Eye (tissue), 1 donor: ENCODE measurements at regions not wholly inside any gene's neighbourhood (a gene's known extent, or its start where the extent isn't known, plus 50 kb on each side); places are given as distances from the start of the nearest gene placed in this dataset.

ENCODE experiments used
- DNase-seq: peaks from one replicate; pipeline ENCODE4 v3.0.0-alpha.2; 2015

- DNase-seq: no peak
Observed at GRCh38 chr9:87211669-87212068, 264.4 kb upstream of the GAS1 start.

- DNase-seq: peak; percentile 39
Observed at GRCh38 chr9:87212605-87213021, 265.3 kb upstream of the GAS1 start.

GRCh38 chr9:87213948-87214347 is 266.6 kb upstream of the GAS1 start:
- no peak for DNase-seq

- DNase-seq: no peak
Observed at GRCh38 chr9:87214991-87215390, 267.7 kb upstream of the GAS1 start.

GRCh38 chr9:87216036-87216435 is 268.7 kb upstream of the GAS1 start:
- DNase-seq: no peak

- no peak for DNase-seq
Observed at GRCh38 chr9:87216897-87217455, 269.7 kb upstream of the GAS1 start.

- no peak for DNase-seq
Observed at GRCh38 chr9:87223392-87224246, 274.0 kb upstream of the DAPK1 start.

- no peak for DNase-seq
Observed at GRCh38 chr9:87226896-87227295, 270.8 kb upstream of the DAPK1 start.

- no peak for DNase-seq
Observed at GRCh38 chr9:87227456-87227855, 270.2 kb upstream of the DAPK1 start.

- DNase-seq: no peak
Observed at GRCh38 chr9:87229108-87229507, 268.6 kb upstream of the DAPK1 start.

GRCh38 chr9:87233431-87233830 is 264.2 kb upstream of the DAPK1 start:
- DNase-seq: no peak

- peak; percentile 48 for DNase-seq
Observed at GRCh38 chr9:87233899-87234455, 263.7 kb upstream of the DAPK1 start.

GRCh38 chr9:87234854-87235253 is 262.8 kb upstream of the DAPK1 start:
- DNase-seq: no peak

GRCh38 chr9:87236546-87236945 is 261.1 kb upstream of the DAPK1 start:
- DNase-seq: no peak

- peak; percentile 35 for DNase-seq
Observed at GRCh38 chr9:87237336-87237735, 260.3 kb upstream of the DAPK1 start.

- peak; percentile 56 for DNase-seq
Observed at GRCh38 chr9:87238545-87238944, 259.1 kb upstream of the DAPK1 start.

- DNase-seq: no peak
Observed at GRCh38 chr9:87239312-87239711, 258.4 kb upstream of the DAPK1 start.

- no peak for DNase-seq
Observed at GRCh38 chr9:87243602-87244001, 254.1 kb upstream of the DAPK1 start.

GRCh38 chr9:87245271-87245670 is 252.4 kb upstream of the DAPK1 start:
- DNase-seq: no peak

- DNase-seq: no peak
Observed at GRCh38 chr9:87247097-87247496, 250.6 kb upstream of the DAPK1 start.

- DNase-seq: no peak
Observed at GRCh38 chr9:87249029-87249428, 248.6 kb upstream of the DAPK1 start.

GRCh38 chr9:87250205-87250604 is 247.5 kb upstream of the DAPK1 start:
- DNase-seq: no peak

GRCh38 chr9:87255431-87256155 is 242.1 kb upstream of the DAPK1 start:
- DNase-seq: peak; percentile 55

GRCh38 chr9:87256973-87257372 is 240.7 kb upstream of the DAPK1 start:
- no peak for DNase-seq
